ENCODE measurements at regions not wholly inside any gene's neighbourhood (a gene's known extent, or its start where the extent isn't known, plus 50 kb on each side); places are given as distances from the start of the nearest gene placed in this dataset.

- Histone ChIP-seq H3K27me3 (ENCODE audit: control insufficient read depth in 1 of 2, insufficient read depth in 2 of 2, low read length in 2 of 2) (no peaks in the 10 kb centered on the region), H3K9me3 (ENCODE audit: control insufficient read depth in 1 of 2, low read length in 2 of 2) (no peaks in the 10 kb centered on the region), H3K4me1 (ENCODE audit: control insufficient read depth in 1 of 2, insufficient read depth in 2 of 2, low read length in 2 of 2) (no peaks in the 10 kb centered on the region), H3K4me3 (ENCODE audit: low read depth in 1 of 2, low read length in 2 of 2) (no peak overlapping the region), H3K27ac (ENCODE audit: low read depth, low read length) (no peak overlapping the region), H3K9ac (ENCODE audit: low read depth in 1 of 2, low read length in 2 of 2) (no peak overlapping the region), H3K36me3 (ENCODE audit: control insufficient read depth in 1 of 2, insufficient read depth in 2 of 2, low read length in 2 of 2) (no peaks in the 10 kb centered on the region)
Observed at GRCh38 chr3:102595057-102595456, 160.2 kb downstream of the ZPLD1 start.

GRCh38 chr3:102599819-102600576 is 165.2 kb downstream of the ZPLD1 start:
- H3K27ac ChIP-seq (ENCODE audit: low read depth, low read length), result no peak overlapping the region

GRCh38 chr3:102605153-102605552 is 170.3 kb downstream of the ZPLD1 start:
- H3K4me3 ChIP-seq (ENCODE audit: low read depth in 1 of 2, low read length in 2 of 2), result no peak overlapping the region
- no peak overlapping the region for H3K9ac ChIP-seq (ENCODE audit: low read depth in 1 of 2, low read length in 2 of 2)
- H3K4me1 ChIP-seq (ENCODE audit: control insufficient read depth in 1 of 2, insufficient read depth in 2 of 2, low read length in 2 of 2), result no peaks in the 10 kb centered on the region
- no peaks in the 10 kb centered on the region for H3K27me3 ChIP-seq (ENCODE audit: control insufficient read depth in 1 of 2, insufficient read depth in 2 of 2, low read length in 2 of 2)
- no peak overlapping the region for H3K27ac ChIP-seq (ENCODE audit: low read depth, low read length)
- no peaks in the 10 kb centered on the region for H3K9me3 ChIP-seq (ENCODE audit: control insufficient read depth in 1 of 2, low read length in 2 of 2)
- no peaks in the 10 kb centered on the region for H3K36me3 ChIP-seq (ENCODE audit: control insufficient read depth in 1 of 2, insufficient read depth in 2 of 2, low read length in 2 of 2)

More at GRCh38 chr3:102599819-102600576, 165.2 kb downstream of the ZPLD1 start:
- Histone ChIP-seq H3K27me3 (ENCODE audit: control insufficient read depth in 1 of 2, insufficient read depth in 2 of 2, low read length in 2 of 2) (no peaks in the 10 kb centered on the region), H3K9me3 (ENCODE audit: control insufficient read depth in 1 of 2, low read length in 2 of 2) (no peaks in the 10 kb centered on the region), H3K9ac (ENCODE audit: low read depth in 1 of 2, low read length in 2 of 2) (no peak overlapping the region), H3K4me3 (ENCODE audit: low read depth in 1 of 2, low read length in 2 of 2) (no peak overlapping the region), H3K36me3 (ENCODE audit: control insufficient read depth in 1 of 2, insufficient read depth in 2 of 2, low read length in 2 of 2) (no peaks in the 10 kb centered on the region), H3K4me1 (ENCODE audit: control insufficient read depth in 1 of 2, insufficient read depth in 2 of 2, low read length in 2 of 2) (no peaks in the 10 kb centered on the region)

- no peak overlapping the region for H3K4me3 ChIP-seq (ENCODE audit: low read depth in 1 of 2, low read length in 2 of 2)
- H3K9ac ChIP-seq (ENCODE audit: low read depth in 1 of 2, low read length in 2 of 2), result no peak overlapping the region
- H3K4me1 ChIP-seq (ENCODE audit: control insufficient read depth in 1 of 2, insufficient read depth in 2 of 2, low read length in 2 of 2), result no peaks in the 10 kb centered on the region
- no peaks in the 10 kb centered on the region for H3K9me3 ChIP-seq (ENCODE audit: control insufficient read depth in 1 of 2, low read length in 2 of 2)
- H3K27me3 ChIP-seq (ENCODE audit: control insufficient read depth in 1 of 2, insufficient read depth in 2 of 2, low read length in 2 of 2), result no peaks in the 10 kb centered on the region
- H3K36me3 ChIP-seq (ENCODE audit: control insufficient read depth in 1 of 2, insufficient read depth in 2 of 2, low read length in 2 of 2), result no peaks in the 10 kb centered on the region
- H3K27ac ChIP-seq (ENCODE audit: low read depth, low read length), result no peak overlapping the region
Observed at GRCh38 chr3:102608875-102609274, 174.1 kb downstream of the ZPLD1 start.

DNA sequence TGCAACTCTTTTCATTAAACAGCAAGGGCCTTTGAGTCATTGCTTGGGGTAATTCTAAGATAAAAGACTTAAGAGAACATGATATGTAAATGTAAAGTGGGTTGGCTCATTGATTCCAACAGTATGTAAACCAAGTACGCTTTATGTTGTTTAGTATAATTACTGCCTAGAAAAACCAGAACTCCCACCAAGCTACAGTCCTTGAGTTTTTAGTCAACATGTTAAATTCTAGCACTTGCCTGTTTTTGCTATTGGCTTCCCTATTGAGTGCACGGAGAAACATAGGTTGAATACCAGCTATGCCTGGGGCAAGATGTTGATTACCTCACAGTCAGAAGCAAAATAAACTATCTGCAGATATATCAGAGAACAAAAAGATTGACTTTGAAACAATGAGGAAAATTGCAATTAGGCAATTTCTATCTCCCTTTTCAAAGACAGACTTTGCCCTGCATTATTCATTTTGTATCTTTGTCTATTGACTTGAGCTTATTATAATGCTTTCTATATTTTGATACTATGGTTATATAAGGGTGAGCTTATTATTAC is 179.3 kb downstream of the ZPLD1 start:
- Histone ChIP-seq H3K4me3 (ENCODE audit: low read depth in 1 of 2, low read length in 2 of 2) (no peak overlapping the region), H3K27me3 (ENCODE audit: control insufficient read depth in 1 of 2, insufficient read depth in 2 of 2, low read length in 2 of 2) (no peaks in the 10 kb centered on the region), H3K9ac (ENCODE audit: low read depth in 1 of 2, low read length in 2 of 2) (no peak overlapping the region), H3K4me1 (ENCODE audit: control insufficient read depth in 1 of 2, insufficient read depth in 2 of 2, low read length in 2 of 2) (no peaks in the 10 kb centered on the region), H3K27ac (ENCODE audit: low read depth, low read length) (no peak overlapping the region), H3K9me3 (ENCODE audit: control insufficient read depth in 1 of 2, low read length in 2 of 2) (no peaks in the 10 kb centered on the region), H3K36me3 (ENCODE audit: control insufficient read depth in 1 of 2, insufficient read depth in 2 of 2, low read length in 2 of 2) (no peaks in the 10 kb centered on the region)

DNA sequence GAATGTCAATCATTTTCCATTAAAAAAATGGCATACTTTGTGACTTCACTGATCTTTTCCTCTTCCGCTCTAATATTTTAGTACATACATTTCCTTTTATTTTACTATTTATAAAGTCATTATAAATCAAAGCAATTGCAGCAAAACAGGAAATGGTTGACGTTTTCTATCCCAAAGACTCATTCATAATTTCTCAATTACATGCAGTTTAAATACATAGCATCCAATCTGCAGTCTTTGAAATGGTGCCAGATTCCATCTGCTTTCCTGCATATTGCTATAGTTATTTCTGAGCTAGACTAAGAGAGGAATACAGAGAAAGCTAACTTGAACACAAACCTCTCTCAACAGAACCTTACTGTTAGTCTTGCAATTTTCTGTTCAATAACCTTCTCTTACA is 179.8 kb downstream of the ZPLD1 start:
- no peaks in the 10 kb centered on the region for H3K36me3 ChIP-seq (ENCODE audit: control insufficient read depth in 1 of 2, insufficient read depth in 2 of 2, low read length in 2 of 2)
- no peak overlapping the region for H3K9ac ChIP-seq (ENCODE audit: low read depth in 1 of 2, low read length in 2 of 2)
- H3K9me3 ChIP-seq (ENCODE audit: control insufficient read depth in 1 of 2, low read length in 2 of 2), result no peaks in the 10 kb centered on the region
- no peaks in the 10 kb centered on the region for H3K27me3 ChIP-seq (ENCODE audit: control insufficient read depth in 1 of 2, insufficient read depth in 2 of 2, low read length in 2 of 2)
- H3K4me3 ChIP-seq (ENCODE audit: low read depth in 1 of 2, low read length in 2 of 2), result no peak overlapping the region
- H3K27ac ChIP-seq (ENCODE audit: low read depth, low read length), result no peak overlapping the region
- H3K4me1 ChIP-seq (ENCODE audit: control insufficient read depth in 1 of 2, insufficient read depth in 2 of 2, low read length in 2 of 2), result no peaks in the 10 kb centered on the region

DNA sequence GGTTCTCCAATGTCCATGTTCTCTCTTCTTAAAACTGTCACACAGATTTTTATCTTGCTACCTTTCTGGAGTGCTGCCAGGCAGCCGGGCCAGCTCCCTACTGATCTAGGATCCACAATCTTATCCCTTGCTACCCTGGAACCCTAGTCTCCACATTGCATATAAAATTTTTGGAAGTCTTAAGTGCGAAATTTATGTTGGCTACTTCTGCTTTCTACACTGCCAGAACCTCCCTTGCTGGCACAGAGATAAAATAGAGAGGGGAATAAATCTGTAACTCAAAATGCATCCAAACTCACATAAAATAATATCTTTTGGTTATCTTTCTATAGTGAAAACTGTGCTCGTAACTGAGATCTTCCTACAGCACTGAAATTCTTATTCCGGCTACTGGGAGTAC is 182.6 kb downstream of the ZPLD1 start:
- Histone ChIP-seq H3K4me1 (ENCODE audit: control insufficient read depth in 1 of 2, insufficient read depth in 2 of 2, low read length in 2 of 2) (no peaks in the 10 kb centered on the region), H3K36me3 (ENCODE audit: control insufficient read depth in 1 of 2, insufficient read depth in 2 of 2, low read length in 2 of 2) (no peaks in the 10 kb centered on the region), H3K27ac (ENCODE audit: low read depth, low read length) (no peak overlapping the region), H3K27me3 (ENCODE audit: control insufficient read depth in 1 of 2, insufficient read depth in 2 of 2, low read length in 2 of 2) (no peaks in the 10 kb centered on the region), H3K9ac (ENCODE audit: low read depth in 1 of 2, low read length in 2 of 2) (no peak overlapping the region), H3K4me3 (ENCODE audit: low read depth in 1 of 2, low read length in 2 of 2) (no peak overlapping the region), H3K9me3 (ENCODE audit: control insufficient read depth in 1 of 2, low read length in 2 of 2) (no peaks in the 10 kb centered on the region)

- Histone ChIP-seq H3K27ac (ENCODE audit: low read depth, low read length) (no peak overlapping the region), H3K4me1 (ENCODE audit: control insufficient read depth in 1 of 2, insufficient read depth in 2 of 2, low read length in 2 of 2) (no peaks in the 10 kb centered on the region)
Observed at GRCh38 chr3:102619361-102619760, 184.5 kb downstream of the ZPLD1 start.

DNA sequence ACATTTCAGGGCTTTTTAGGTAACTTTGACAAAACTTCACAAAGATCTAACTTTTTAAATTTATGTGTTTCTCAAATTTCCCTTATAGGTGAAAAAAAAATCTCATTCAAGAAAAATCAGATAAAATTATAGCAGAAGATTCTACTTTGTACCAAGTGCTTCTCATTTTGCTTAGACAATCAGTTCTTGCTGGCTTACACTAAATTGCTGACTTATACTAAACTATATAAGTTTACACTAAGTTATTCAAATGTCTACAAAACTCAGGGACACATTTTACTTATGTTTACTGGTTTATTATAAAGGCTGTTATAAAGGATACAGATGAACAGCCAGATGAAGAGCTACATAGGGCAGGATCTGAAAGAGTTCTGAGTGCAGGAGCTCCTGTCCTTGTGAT is 195.1 kb downstream of the ZPLD1 start:
- no peaks in the 10 kb centered on the region for H3K27me3 ChIP-seq (ENCODE audit: control insufficient read depth in 1 of 2, insufficient read depth in 2 of 2, low read length in 2 of 2)
- no peaks in the 10 kb centered on the region for H3K9me3 ChIP-seq (ENCODE audit: control insufficient read depth in 1 of 2, low read length in 2 of 2)
- H3K4me3 ChIP-seq (ENCODE audit: low read depth in 1 of 2, low read length in 2 of 2), result no peak overlapping the region
- H3K4me1 ChIP-seq (ENCODE audit: control insufficient read depth in 1 of 2, insufficient read depth in 2 of 2, low read length in 2 of 2), result no peaks in the 10 kb centered on the region
- no peaks in the 10 kb centered on the region for H3K36me3 ChIP-seq (ENCODE audit: control insufficient read depth in 1 of 2, insufficient read depth in 2 of 2, low read length in 2 of 2)
- no peak overlapping the region for H3K9ac ChIP-seq (ENCODE audit: low read depth in 1 of 2, low read length in 2 of 2)
- H3K27ac ChIP-seq (ENCODE audit: low read depth, low read length), result no peak overlapping the region

More at GRCh38 chr3:102619361-102619760, 184.5 kb downstream of the ZPLD1 start:
- H3K36me3 ChIP-seq (ENCODE audit: control insufficient read depth in 1 of 2, insufficient read depth in 2 of 2, low read length in 2 of 2), result no peaks in the 10 kb centered on the region
- no peak overlapping the region for H3K9ac ChIP-seq (ENCODE audit: low read depth in 1 of 2, low read length in 2 of 2)
- no peaks in the 10 kb centered on the region for H3K27me3 ChIP-seq (ENCODE audit: control insufficient read depth in 1 of 2, insufficient read depth in 2 of 2, low read length in 2 of 2)
- no peak overlapping the region for H3K4me3 ChIP-seq (ENCODE audit: low read depth in 1 of 2, low read length in 2 of 2)
- H3K9me3 ChIP-seq (ENCODE audit: control insufficient read depth in 1 of 2, low read length in 2 of 2), result no peaks in the 10 kb centered on the region

DNA sequence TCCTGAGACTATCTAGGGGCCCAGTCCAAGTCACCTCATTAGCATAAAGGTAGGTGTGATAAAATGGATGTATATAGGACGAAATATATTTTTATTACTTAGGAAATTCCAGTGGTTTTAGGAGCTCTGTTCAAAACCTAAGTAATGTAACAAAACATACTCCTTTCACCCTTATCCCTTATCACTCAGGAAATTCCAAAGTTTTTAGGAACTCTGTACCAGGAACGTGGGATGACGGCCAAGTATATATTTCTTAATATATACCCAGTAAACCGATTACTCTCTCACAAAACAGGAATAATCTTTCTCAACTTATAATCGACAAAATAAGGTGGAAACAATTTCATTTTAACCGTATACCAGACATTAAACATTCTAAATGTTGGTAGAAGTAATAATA is 195.7 kb downstream of the ZPLD1 start:
- Histone ChIP-seq H3K9me3 (ENCODE audit: control insufficient read depth in 1 of 2, low read length in 2 of 2) (no peaks in the 10 kb centered on the region), H3K36me3 (ENCODE audit: control insufficient read depth in 1 of 2, insufficient read depth in 2 of 2, low read length in 2 of 2) (no peaks in the 10 kb centered on the region), H3K27ac (ENCODE audit: low read depth, low read length) (no peak overlapping the region), H3K27me3 (ENCODE audit: control insufficient read depth in 1 of 2, insufficient read depth in 2 of 2, low read length in 2 of 2) (no peaks in the 10 kb centered on the region), H3K4me3 (ENCODE audit: low read depth in 1 of 2, low read length in 2 of 2) (no peak overlapping the region), H3K9ac (ENCODE audit: low read depth in 1 of 2, low read length in 2 of 2) (no peak overlapping the region), H3K4me1 (ENCODE audit: control insufficient read depth in 1 of 2, insufficient read depth in 2 of 2, low read length in 2 of 2) (no peaks in the 10 kb centered on the region)
